GM12875 (cell line): ENCODE measurements at regions not wholly inside any gene's neighbourhood (a gene's known extent, or its start where the extent isn't known, plus 50 kb on each side); places are given as distances from the start of the nearest gene placed in this dataset.

ENCODE experiments used
- H3K4me3 ChIP-seq: one replicate; pipeline ENCODE4 v1.5.1; 2011; ENCODE audit warnings: low read depth, low read length, control low read depth
- TF ChIP-seq, protein P1 (sequence below): IDR thresholded peaks from 2 replicates; pipeline ENCODE4 v1.5.1; 2011; ENCODE audit warnings: low read depth, mild to moderate bottlenecking, control low read depth, inconsistent platforms, low read length, moderate library complexity, borderline replicate concordance; ENCODE audit not compliant: insufficient read depth

DNA sequence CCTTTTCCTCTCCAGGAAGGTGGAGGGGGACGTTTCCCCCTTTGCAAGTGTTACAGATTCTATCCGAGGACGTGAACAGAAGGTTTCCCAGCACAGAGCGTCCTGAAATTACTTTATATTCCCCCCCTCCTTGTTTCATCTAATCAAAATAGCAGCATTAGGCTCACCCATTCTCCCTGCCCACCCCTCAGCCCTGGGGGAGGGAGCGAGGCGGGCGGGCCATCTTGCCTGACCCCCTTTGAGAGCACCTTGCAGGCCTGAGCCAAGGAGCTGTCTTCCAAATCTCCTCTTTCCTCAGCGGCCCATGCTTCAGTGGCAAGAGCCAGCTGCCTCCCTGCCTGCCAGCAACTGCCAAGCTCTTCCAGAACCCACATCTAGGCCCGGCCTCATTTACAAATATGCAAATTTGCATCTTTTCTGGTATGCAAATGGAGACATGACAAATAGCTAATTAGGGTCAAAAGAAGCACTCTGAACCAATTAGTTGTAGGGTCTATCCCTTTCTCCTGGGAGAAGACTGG, 69.1 kb upstream of the POU3F1 start:
- H3K4me3 ChIP-seq: no peak overlapping the region
- TF ChIP-seq, protein P1, sequence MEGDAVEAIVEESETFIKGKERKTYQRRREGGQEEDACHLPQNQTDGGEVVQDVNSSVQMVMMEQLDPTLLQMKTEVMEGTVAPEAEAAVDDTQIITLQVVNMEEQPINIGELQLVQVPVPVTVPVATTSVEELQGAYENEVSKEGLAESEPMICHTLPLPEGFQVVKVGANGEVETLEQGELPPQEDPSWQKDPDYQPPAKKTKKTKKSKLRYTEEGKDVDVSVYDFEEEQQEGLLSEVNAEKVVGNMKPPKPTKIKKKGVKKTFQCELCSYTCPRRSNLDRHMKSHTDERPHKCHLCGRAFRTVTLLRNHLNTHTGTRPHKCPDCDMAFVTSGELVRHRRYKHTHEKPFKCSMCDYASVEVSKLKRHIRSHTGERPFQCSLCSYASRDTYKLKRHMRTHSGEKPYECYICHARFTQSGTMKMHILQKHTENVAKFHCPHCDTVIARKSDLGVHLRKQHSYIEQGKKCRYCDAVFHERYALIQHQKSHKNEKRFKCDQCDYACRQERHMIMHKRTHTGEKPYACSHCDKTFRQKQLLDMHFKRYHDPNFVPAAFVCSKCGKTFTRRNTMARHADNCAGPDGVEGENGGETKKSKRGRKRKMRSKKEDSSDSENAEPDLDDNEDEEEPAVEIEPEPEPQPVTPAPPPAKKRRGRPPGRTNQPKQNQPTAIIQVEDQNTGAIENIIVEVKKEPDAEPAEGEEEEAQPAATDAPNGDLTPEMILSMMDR: no peak

DNA sequence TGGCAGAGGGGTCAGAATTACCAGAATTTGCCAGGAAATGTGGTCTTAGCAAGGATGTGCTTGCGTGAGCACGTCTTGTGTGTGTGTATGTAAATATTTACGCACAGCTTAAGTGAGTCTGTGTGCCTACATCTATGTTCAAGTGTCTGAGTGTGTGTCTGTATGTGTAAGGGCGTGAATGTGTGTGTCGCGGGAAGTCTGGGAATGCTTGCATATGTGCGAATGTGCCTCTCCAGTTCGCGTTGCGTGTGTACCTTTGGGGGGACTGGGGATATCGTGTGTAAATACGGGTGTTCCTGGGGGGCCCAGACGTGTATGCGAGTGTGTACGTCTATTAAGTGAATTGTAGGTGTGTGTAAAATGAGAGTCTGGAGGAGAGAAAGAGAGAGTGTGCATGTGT, 68.6 kb upstream of the POU3F1 start:
- no peak overlapping the region for H3K4me3 ChIP-seq
- TF ChIP-seq, protein P1: no peak

DNA sequence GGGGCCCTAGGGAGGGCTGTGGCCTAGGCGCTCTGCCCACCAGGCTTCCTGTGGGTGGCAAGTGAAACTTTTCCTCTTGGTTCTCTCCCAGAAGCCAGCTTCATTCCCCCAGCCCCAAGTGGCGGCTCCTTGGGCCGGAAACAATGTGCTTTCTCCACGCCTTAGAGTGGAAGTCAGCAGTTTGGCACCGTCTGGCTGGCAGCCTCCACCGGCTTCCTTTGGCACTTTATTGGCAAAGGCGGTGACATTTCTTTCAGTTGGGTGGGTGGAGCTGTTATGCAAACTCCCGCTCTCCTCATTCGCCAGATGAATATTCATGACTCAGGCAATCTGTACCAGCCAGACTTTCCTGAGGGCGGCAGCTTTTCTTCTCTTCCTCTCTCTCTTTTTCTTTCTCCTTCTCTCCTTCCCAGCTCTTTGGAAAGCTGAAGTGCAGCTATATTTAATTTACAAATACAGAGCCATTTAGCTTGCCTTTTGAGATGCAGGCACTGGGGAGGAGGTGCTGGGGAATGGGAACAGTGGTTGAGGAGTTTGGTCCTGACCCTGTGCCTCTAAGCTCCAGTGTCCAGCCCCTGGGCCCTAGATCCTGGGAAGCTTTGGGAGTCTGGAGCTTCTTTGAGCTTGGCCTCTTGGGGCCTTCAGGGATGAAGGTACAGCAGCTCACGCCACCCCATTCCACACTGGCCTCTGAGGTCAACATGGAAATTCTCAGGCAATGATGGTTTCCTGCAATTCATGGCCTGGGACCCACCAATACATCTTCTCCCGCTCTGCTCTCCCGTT, 67.8 kb upstream of the POU3F1 start:
- TF ChIP-seq, protein P1: no peak
- H3K4me3 ChIP-seq: no peak overlapping the region

DNA sequence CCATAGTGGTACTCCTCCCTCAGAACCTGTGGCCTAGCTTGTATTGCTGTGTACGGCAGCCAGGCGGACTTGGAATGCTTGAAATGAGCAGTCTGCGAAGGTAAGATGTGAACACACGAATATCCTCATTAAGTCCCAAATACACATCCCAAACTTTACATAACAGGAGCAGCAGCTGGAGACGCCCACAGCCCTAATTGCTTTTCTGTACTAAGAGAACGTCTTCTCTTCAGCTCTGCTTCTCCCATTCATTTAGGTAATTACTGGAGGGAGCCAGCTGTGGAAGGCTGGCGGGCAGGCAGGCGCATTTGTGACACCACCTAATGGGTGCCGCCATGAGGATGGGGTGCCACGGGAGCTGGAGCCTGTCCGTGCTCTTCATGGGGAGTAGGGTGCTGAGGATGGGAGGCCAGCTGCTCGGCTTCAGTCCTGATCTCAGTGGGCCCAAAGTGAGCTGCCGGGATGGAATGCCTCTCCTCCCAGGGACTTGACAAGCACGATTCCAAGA, 66.6 kb upstream of the POU3F1 start:
- TF ChIP-seq, protein P1: no peak
- H3K4me3 ChIP-seq: no peak overlapping the region

DNA sequence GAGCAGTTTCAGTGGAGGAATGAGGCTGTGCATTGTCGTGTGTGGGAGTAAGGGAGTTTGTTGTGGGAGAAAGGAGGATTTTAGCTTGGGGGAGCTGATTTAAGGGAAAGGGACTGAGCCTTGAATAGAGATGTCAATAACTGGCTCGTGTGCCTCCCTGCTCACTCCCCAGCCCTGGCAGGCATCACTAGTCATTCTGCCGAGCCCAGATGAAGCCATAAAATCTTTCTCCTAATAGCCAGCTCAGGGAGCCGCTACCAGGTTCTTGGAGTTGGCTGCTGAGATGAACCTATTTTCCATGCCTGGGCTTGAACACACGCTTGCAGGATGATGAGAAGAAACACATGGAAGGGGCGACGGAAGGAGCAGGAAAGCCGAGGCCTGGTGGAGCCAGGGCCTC, 65.0 kb upstream of the POU3F1 start:
- TF ChIP-seq, protein P1: no peak

DNA sequence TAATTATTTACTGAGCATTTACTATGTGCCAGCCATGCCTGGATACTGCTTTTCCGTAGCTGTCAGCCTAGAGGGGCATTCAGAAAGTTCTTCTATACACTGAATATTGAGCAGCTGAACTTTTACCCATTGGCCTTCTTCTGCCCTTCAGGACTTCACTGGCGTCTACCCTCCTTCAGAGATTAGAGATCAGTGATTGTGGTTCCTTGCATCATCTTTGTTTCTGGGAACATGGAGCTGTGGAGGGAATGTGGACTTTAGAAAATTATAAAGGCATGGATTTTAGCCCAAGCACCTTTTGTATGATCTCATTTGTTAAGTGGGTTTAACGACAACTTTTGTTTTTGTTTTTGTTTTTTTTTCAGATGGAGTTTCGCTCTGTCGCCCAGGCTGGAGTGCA, 58.7 kb upstream of the POU3F1 start:
- TF ChIP-seq, protein P1: no peak
- H3K4me3 ChIP-seq: no peak overlapping the region

More for the DNA sequence above, 65.0 kb upstream of the POU3F1 start:
- no peak overlapping the region for H3K4me3 ChIP-seq

DNA sequence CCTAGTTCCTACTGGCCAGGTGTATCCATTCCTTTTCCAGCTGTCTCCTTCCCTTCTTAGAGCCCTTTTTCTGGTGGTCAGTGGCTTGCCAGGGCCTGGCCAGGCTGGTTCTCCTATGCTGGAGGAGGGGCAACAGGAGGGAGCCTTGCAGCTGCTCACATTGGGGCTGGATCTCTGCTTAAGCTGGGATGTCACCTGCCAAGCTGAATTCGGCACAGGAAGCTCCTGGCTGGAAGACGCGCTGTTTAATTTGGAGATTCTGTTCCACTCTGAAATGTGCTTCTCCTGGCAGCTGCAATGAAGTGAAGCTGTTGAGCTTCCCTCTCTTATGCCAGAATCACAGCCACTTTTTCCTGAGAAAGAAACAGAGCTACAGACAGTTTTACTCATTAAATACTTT, 56.0 kb upstream of the POU3F1 start:
- no peak overlapping the region for H3K4me3 ChIP-seq
- TF ChIP-seq, protein P1: no peak
